ENCODE measurements at regions not wholly inside any gene's neighbourhood (a gene's known extent, or its start where the extent isn't known, plus 50 kb on each side); places are given as distances from the start of the nearest gene placed in this dataset.
"Not testable (repeated sequence)": the region's sequence is repeated elsewhere in the genome, so short reads cannot be mapped to it uniquely, and the experiment has no call there.

GRCh38 chr9:75810063-75810462, 80.4 kb upstream of the PCSK5 start:
- Histone ChIP-seq H3K27ac (no peak overlapping the region), H3K27me3 (ENCODE audit: control insufficient read depth, insufficient read depth, low read length) (no peaks in the 10 kb centered on the region), H3K4me3 (ENCODE audit: low read depth, low read length) (no peak overlapping the region), H3K4me2 (ENCODE audit: low read length) (no peak overlapping the region), H3K4me1 (no peaks in the 10 kb centered on the region), H3K9ac (no peak overlapping the region), H3K9me3 (ENCODE audit: control insufficient read depth, low read length) (peaks cover 5% of the 10 kb centered on the region), H3K36me3 (ENCODE audit: control insufficient read depth, insufficient read depth, low read length) (no peaks in the 10 kb centered on the region), H2AFZ (no peak overlapping the region), H3K79me2 (no peaks in the 10 kb centered on the region)
- TF ChIP-seq CTCF (IDR thresholded peaks at IDR 0.05), result no peak

- TF ChIP-seq CTCF (IDR thresholded peaks at IDR 0.05), result no peak
- Histone ChIP-seq H2AFZ (no peak overlapping the region), H3K36me3 (ENCODE audit: control insufficient read depth, insufficient read depth, low read length) (no peaks in the 10 kb centered on the region), H3K27ac (no peak overlapping the region), H3K4me1 (no peaks in the 10 kb centered on the region), H3K4me2 (ENCODE audit: low read length) (no peak overlapping the region), H3K9me3 (ENCODE audit: control insufficient read depth, low read length) (peaks cover 5% of the 10 kb centered on the region), H3K79me2 (no peaks in the 10 kb centered on the region), H3K9ac (no peak overlapping the region), H3K27me3 (ENCODE audit: control insufficient read depth, insufficient read depth, low read length) (no peaks in the 10 kb centered on the region), H3K4me3 (ENCODE audit: low read depth, low read length) (no peak overlapping the region)
These were observed 78.8 kb upstream of the PCSK5 start for GRCh38 chr9:75811692-75812091.

- no peaks in the 10 kb centered on the region for H3K79me2 ChIP-seq
These were observed 78.3 kb upstream of the PCSK5 start for GRCh38 chr9:75812141-75812540.

GRCh38 chr9:75814667-75815066, 75.8 kb upstream of the PCSK5 start:
- Histone ChIP-seq H3K27me3 (ENCODE audit: control insufficient read depth, insufficient read depth, low read length) (no peaks in the 10 kb centered on the region), H3K79me2 (no peaks in the 10 kb centered on the region), H3K27ac (no peak overlapping the region), H3K36me3 (ENCODE audit: control insufficient read depth, insufficient read depth, low read length) (no peaks in the 10 kb centered on the region), H2AFZ (no peak overlapping the region), H3K4me2 (ENCODE audit: low read length) (no peak overlapping the region), H3K4me1 (no peaks in the 10 kb centered on the region), H3K9ac (no peak overlapping the region), H3K4me3 (ENCODE audit: low read depth, low read length) (no peak overlapping the region), H3K9me3 (ENCODE audit: control insufficient read depth, low read length) (peaks cover 5% of the 10 kb centered on the region)
- TF ChIP-seq CTCF (IDR thresholded peaks at IDR 0.05), result no peak

More at GRCh38 chr9:75812141-75812540, 78.3 kb upstream of the PCSK5 start:
- H2AFZ ChIP-seq, result no peak overlapping the region
- no peaks in the 10 kb centered on the region for H3K36me3 ChIP-seq (ENCODE audit: control insufficient read depth, insufficient read depth, low read length)
- H3K27ac ChIP-seq, result no peak overlapping the region
- H3K4me1 ChIP-seq, result no peaks in the 10 kb centered on the region
- H3K27me3 ChIP-seq (ENCODE audit: control insufficient read depth, insufficient read depth, low read length), result no peaks in the 10 kb centered on the region
- H3K4me2 ChIP-seq (ENCODE audit: low read length), result no peak overlapping the region
- no peak overlapping the region for H3K9ac ChIP-seq
- peaks cover 5% of the 10 kb centered on the region for H3K9me3 ChIP-seq (ENCODE audit: control insufficient read depth, low read length)
- no peak for TF ChIP-seq CTCF (IDR thresholded peaks at IDR 0.05)
- H3K4me3 ChIP-seq (ENCODE audit: low read depth, low read length), result no peak overlapping the region

GRCh38 chr9:75820471-75821115, 69.9 kb upstream of the PCSK5 start:
- H3K79me2 ChIP-seq; H3K36me3 ChIP-seq (ENCODE audit: control insufficient read depth, insufficient read depth, low read length); H3K4me2 ChIP-seq (ENCODE audit: low read length); H3K9me3 ChIP-seq (ENCODE audit: control insufficient read depth, low read length); H3K27me3 ChIP-seq (ENCODE audit: control insufficient read depth, insufficient read depth, low read length); H3K27ac ChIP-seq; H3K9ac ChIP-seq; H2AFZ ChIP-seq; H3K4me3 ChIP-seq (ENCODE audit: low read depth, low read length); H3K4me1 ChIP-seq: not testable (repeated sequence)
